A549 (cell line): ENCODE measurements at regions not wholly inside any gene's neighbourhood (a gene's known extent, or its start where the extent isn't known, plus 50 kb on each side); places are given as distances from the start of the nearest gene placed in this dataset.

Experiments used
- ATAC-seq, 2 experiments: fragments of 200-7000 bp in 1 of 2; fragments of >200 bp in 1 of 2; cut with Nextera tagmentation in 1 of 2; cut with Tn5 transposase in 1 of 2; 3 replicates each; pipeline versions ENCODE4 v1.8.0 to v1.9.1; 2018 to 2020; ENCODE audit warnings: mild to moderate bottlenecking in 1 of 2, moderate library complexity in 1 of 2
- CTCF ChIA-PET: fragments of 300-600 bp; sonication (Branson Sonifier 250); formaldehyde crosslinking; extraction: SDS; loops from one replicate; lab custom pipeline; 2021; ENCODE audit warnings: antibody characterized with exemption, inconsistent platforms; lab: Yijun Ruan, JAX
- POLR2A ChIA-PET: fragments of 350-600 bp; formaldehyde crosslinking; extraction: SDS; loops from one replicate; lab custom pipeline; 2021; ENCODE audit warnings: antibody characterized with exemption, inconsistent platforms; lab: Yijun Ruan, JAX
- DNase-seq, 2 experiments: peaks; one replicate each; pipeline versions ENCODE4 v3.0.0 to v3.0.0-alpha.2; 2011 to 2016; ENCODE audit warnings: low read depth in 1 of 2, low spot score in 1 of 2
- FAIRE-seq: peaks from 2 replicates; lab custom pipeline; 2011; peaks lifted over from hg19 to GRCh38; lab: Jason Lieb, UNC
- H3K27ac ChIP-seq, 2 experiments: fragments of >200 bp; sonication (Bioruptor Twin); formaldehyde crosslinking; 3 replicates each; pipeline ENCODE4 v1.5.1; 2016 to 2017
- H3K4me1 ChIP-seq: fragments of >200 bp; sonication (Bioruptor Twin); formaldehyde crosslinking; 3 replicates; pipeline ENCODE4 v1.6.1; 2016
- H3K4me2 ChIP-seq: fragments of >200 bp; sonication (Bioruptor Twin); formaldehyde crosslinking; 3 replicates; pipeline ENCODE4 v1.6.1; 2016
- H3K4me3 ChIP-seq: fragments of >200 bp; sonication (Bioruptor Twin); formaldehyde crosslinking; 3 replicates; pipeline ENCODE4 v1.5.1; 2016
- H3K9me3 ChIP-seq: fragments of >200 bp; sonication (Bioruptor Twin); formaldehyde crosslinking; 3 replicates; pipeline ENCODE4 v1.6.1; 2016
- BHLHE40 ChIP-seq: IDR thresholded peaks from 2 replicates; pipeline ENCODE4 v1.6.1; 2012; ENCODE audit warnings: low read depth, low read length, inconsistent platforms
- CEBPB ChIP-seq, 2 experiments: fragments of >200 bp in 1 of 2; sonication (Bioruptor Twin) in 1 of 2; formaldehyde crosslinking in 1 of 2; IDR thresholded peaks; 2 replicates each; pipeline ENCODE4 v1.6.1; 2012 to 2016
- CHD2 ChIP-seq: fragments of 150-350 bp; IDR thresholded peaks from 2 replicates; pipeline ENCODE4 v1.6.1; 2014; ENCODE audit warnings: low read length; ENCODE audit not compliant: partially characterized antibody
- CHD4 ChIP-seq: fragments of 200-600 bp; sonication (generic); IDR thresholded peaks from 2 replicates; pipeline ENCODE4 v1.6.1; 2016; ENCODE audit warnings: antibody characterized with exemption, mild to moderate bottlenecking, borderline replicate concordance
- EP300 ChIP-seq, 2 experiments: fragments of >200 bp; sonication (Bioruptor Twin); formaldehyde crosslinking; IDR thresholded peaks; 2 replicates in 1 of 2; 3 replicates in 1 of 2; pipeline ENCODE4 v1.6.1; 2016 to 2017
- HOXA7 ChIP-seq: fragments of 250-450 bp; sonication (Bioruptor Pico); IDR thresholded peaks from 2 replicates; pipeline ENCODE4 v1.5.0; 2020; ENCODE audit warnings: mild to moderate bottlenecking, moderate library complexity
- HOXB5 ChIP-seq: fragments of 250-450 bp; sonication (Bioruptor Pico); IDR thresholded peaks from 2 replicates; pipeline ENCODE4 v1.5.0; 2020; ENCODE audit warnings: mild to moderate bottlenecking, moderate library complexity
- JUN ChIP-seq, 2 experiments: fragments of >200 bp; sonication (Bioruptor Twin); formaldehyde crosslinking; IDR thresholded peaks; 2 replicates in 1 of 2; 3 replicates in 1 of 2; pipeline ENCODE4 v1.6.1; 2016 to 2017
- JUNB ChIP-seq: fragments of >200 bp; sonication (Bioruptor Twin); formaldehyde crosslinking; IDR thresholded peaks from 2 replicates; pipeline ENCODE4 v1.6.1; 2016
- MAFK ChIP-seq: fragments of 450-650 bp; IDR thresholded peaks from 2 replicates; pipeline ENCODE4 v1.6.1; 2014; ENCODE audit not compliant: partially characterized antibody
- MYC ChIP-seq: IDR thresholded peaks from 2 replicates; pipeline ENCODE4 v1.6.1; 2012; ENCODE audit warnings: mild to moderate bottlenecking, inconsistent platforms, low read length, improper control_type of control experiment, borderline replicate concordance
- NPAS2 ChIP-seq: fragments of 250-450 bp; sonication (Bioruptor Pico); IDR thresholded peaks from 2 replicates; pipeline ENCODE4 v1.8.0; 2022; ENCODE audit warnings: mild to moderate bottlenecking, moderate library complexity, borderline replicate concordance
- RCOR1 ChIP-seq: fragments of 150-350 bp; IDR thresholded peaks from 2 replicates; pipeline ENCODE4 v1.6.1; 2014; ENCODE audit warnings: antibody characterized with exemption, low read length, low read depth
- RFX5 ChIP-seq: fragments of 450-650 bp; IDR thresholded peaks from 2 replicates; pipeline ENCODE4 v1.7.1; 2014; ENCODE audit warnings: antibody characterized with exemption, mild to moderate bottlenecking, moderate library complexity
- ZSCAN20 ChIP-seq: fragments of 250-450 bp; sonication (Bioruptor Pico); IDR thresholded peaks from 2 replicates; pipeline ENCODE4 v1.8.0; 2022; ENCODE audit warnings: mild to moderate bottlenecking, moderate library complexity
- WGBS: methylation state at CpG from one replicate; pipeline ENCODE4 v1.1.6; 2017; ENCODE audit errors: missing lambda C conversion rate; 5-methylcytosine and 5-hydroxymethylcytosine counted together
- TF ChIP-seq, protein P1 (sequence below): fragments of 250-450 bp; sonication (Bioruptor Pico); IDR thresholded peaks from 2 replicates; pipeline ENCODE4 v1.5.0; 2021; ENCODE audit warnings: mild to moderate bottlenecking, moderate library complexity, borderline replicate concordance
- TF ChIP-seq, protein P2 (sequence below): fragments of 200-600 bp; sonication (generic); IDR thresholded peaks from 2 replicates; pipeline ENCODE4 v1.6.1; 2016; ENCODE audit warnings: antibody characterized with exemption, mild to moderate bottlenecking, moderate library complexity
- TF ChIP-seq, protein P3 (sequence below): IDR thresholded peaks from 2 replicates; pipeline ENCODE4 v1.6.1; 2012; ENCODE audit warnings: low read depth, borderline replicate concordance

DNA sequence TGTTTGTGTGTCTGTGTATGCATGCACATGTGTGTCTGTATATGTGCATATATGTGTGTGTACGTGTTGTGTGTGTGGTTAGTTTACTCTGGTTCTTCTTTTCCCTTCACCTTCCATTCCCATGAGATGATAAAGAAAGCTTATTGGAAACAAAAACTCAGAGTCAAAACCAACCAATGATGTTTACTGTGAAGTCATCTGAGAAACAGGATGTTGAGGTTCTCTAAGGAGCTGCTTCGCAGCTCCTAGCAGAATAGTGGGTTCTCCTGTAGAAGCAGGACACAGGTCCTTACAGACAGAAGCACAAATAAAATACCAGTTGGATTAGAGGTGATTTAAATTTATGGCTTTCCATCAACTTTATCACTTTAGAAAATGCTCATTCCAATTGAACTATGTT lies 256.1 kb upstream of the PLET1 start:
- no peak for FAIRE-seq
- DNase-seq, result no peak
- H3K4me3 ChIP-seq, result no peak overlapping the region
- no peaks in the 10 kb centered on the region for H3K4me1 ChIP-seq
- POLR2A ChIA-PET, result no interaction called here
- no peak for ATAC-seq
- WGBS, result 23% methylated on average over 2 of the region's 2 CpGs
- no peak overlapping the region for H3K4me2 ChIP-seq
- no peaks in the 10 kb centered on the region for H3K9me3 ChIP-seq
- CTCF ChIA-PET, result interaction anchor here (0.6 kb wide), 1 partner anchor 72 kb away, joined by 3 read pairs; no protein-coding TSS in a partner anchor
- H3K27ac ChIP-seq, result no peak overlapping the region
- TF ChIP-seq CHD4 (no peak), NPAS2 (CRISPR knock-in tag) (no peak), CHD2 (no peak)

DNA sequence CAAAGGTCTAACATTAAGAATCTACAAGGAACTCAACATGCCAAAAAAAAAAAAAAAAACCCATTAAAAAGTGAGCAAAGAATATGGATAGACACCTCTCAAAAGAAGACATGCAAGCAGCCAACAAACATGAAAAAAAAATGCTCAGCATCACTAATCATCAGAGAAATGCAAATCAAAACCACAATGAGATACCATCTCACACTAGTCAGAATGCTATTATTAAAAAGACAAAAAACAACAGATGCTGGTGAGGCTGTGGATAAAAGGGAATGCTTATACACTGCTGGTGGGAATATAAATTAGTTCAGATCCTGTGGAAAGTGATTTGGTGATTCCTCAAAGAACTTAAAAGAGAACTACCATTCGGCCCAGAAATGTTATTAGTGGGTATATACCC lies 257.7 kb upstream of the PLET1 start:
- no peak overlapping the region for H3K27ac ChIP-seq
- TF ChIP-seq MYC (no peak), RFX5 (no peak), CEBPB (IDR thresholded peaks at IDR 0.05) (no peak), JUNB (no peak), JUN (IDR thresholded peaks at IDR 0.05) (no peak), EP300 (IDR thresholded peaks at IDR 0.05) (no peak)
- TF ChIP-seq, protein P1, sequence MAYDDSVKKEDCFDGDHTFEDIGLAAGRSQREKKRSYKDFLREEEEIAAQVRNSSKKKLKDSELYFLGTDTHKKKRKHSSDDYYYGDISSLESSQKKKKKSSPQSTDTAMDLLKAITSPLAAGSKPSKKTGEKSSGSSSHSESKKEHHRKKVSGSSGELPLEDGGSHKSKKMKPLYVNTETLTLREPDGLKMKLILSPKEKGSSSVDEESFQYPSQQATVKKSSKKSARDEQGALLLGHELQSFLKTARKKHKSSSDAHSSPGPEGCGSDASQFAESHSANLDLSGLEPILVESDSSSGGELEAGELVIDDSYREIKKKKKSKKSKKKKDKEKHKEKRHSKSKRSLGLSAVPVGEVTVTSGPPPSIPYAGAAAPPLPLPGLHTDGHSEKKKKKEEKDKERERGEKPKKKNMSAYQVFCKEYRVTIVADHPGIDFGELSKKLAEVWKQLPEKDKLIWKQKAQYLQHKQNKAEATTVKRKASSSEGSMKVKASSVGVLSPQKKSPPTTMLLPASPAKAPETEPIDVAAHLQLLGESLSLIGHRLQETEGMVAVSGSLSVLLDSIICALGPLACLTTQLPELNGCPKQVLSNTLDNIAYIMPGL (CRISPR knock-in tag), result no peak
- 14% methylated on average over 1 of the region's 1 CpG for WGBS
- ChIA-PET CTCF (no interaction called here), POLR2A (no interaction called here)
- DNase-seq (no peak), ATAC-seq (no peak), FAIRE-seq (no peak)
- no peaks in the 10 kb centered on the region for H3K9me3 ChIP-seq
- no peak overlapping the region for H3K4me3 ChIP-seq
- no peaks in the 10 kb centered on the region for H3K4me1 ChIP-seq
- H3K4me2 ChIP-seq, result no peak overlapping the region

DNA sequence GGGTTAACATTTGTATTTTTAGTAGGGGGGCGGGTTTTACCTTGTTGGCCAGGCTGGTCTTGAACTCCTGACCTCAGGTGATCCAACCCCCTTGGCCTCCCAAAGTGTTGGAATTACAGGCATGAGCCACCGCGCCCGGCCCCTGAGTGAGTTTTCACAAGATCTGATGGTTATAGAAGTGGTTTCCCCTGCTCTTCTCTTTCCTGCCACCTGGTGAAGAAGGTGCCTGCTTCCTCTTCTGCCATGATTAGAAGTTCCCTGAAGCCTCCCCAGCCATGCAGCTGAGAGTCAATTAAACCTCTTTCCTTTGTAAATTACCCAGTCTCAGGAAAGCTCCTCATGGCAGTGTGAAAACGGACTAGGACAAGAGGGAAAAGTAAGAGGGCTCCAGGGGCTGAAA lies 259.1 kb upstream of the PLET1 start:
- ATAC-seq (no peak), FAIRE-seq (no peak)
- no peaks in the 10 kb centered on the region for H3K9me3 ChIP-seq
- 11% methylated on average over 3 of the region's 5 CpGs for WGBS
- no peak overlapping the region for H3K4me2 ChIP-seq
- CTCF ChIA-PET, result no interaction called here
- TF ChIP-seq BHLHE40 (no peak), HOXB5 (CRISPR knock-in tag) (no peak), RCOR1 (no peak), MAFK (no peak), HOXA7 (no peak), ZSCAN20 (CRISPR knock-in tag) (no peak)
- TF ChIP-seq, protein P2, sequence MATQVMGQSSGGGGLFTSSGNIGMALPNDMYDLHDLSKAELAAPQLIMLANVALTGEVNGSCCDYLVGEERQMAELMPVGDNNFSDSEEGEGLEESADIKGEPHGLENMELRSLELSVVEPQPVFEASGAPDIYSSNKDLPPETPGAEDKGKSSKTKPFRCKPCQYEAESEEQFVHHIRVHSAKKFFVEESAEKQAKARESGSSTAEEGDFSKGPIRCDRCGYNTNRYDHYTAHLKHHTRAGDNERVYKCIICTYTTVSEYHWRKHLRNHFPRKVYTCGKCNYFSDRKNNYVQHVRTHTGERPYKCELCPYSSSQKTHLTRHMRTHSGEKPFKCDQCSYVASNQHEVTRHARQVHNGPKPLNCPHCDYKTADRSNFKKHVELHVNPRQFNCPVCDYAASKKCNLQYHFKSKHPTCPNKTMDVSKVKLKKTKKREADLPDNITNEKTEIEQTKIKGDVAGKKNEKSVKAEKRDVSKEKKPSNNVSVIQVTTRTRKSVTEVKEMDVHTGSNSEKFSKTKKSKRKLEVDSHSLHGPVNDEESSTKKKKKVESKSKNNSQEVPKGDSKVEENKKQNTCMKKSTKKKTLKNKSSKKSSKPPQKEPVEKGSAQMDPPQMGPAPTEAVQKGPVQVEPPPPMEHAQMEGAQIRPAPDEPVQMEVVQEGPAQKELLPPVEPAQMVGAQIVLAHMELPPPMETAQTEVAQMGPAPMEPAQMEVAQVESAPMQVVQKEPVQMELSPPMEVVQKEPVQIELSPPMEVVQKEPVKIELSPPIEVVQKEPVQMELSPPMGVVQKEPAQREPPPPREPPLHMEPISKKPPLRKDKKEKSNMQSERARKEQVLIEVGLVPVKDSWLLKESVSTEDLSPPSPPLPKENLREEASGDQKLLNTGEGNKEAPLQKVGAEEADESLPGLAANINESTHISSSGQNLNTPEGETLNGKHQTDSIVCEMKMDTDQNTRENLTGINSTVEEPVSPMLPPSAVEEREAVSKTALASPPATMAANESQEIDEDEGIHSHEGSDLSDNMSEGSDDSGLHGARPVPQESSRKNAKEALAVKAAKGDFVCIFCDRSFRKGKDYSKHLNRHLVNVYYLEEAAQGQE, result no peak
- TF ChIP-seq, protein P3, sequence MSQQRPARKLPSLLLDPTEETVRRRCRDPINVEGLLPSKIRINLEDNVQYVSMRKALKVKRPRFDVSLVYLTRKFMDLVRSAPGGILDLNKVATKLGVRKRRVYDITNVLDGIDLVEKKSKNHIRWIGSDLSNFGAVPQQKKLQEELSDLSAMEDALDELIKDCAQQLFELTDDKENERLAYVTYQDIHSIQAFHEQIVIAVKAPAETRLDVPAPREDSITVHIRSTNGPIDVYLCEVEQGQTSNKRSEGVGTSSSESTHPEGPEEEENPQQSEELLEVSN, result no peak
- TF ChIP-seq, all 56 proteins: peak for 0
- no peak for DNase-seq
- H3K4me3 ChIP-seq, result no peak overlapping the region
- H3K4me1 ChIP-seq, result no peaks in the 10 kb centered on the region
- POLR2A ChIA-PET, result no interaction called here
- no peak overlapping the region for H3K27ac ChIP-seq
